GM12878 (cell line): ENCODE measurements at regions not wholly inside any gene's neighbourhood (a gene's known extent, or its start where the extent isn't known, plus 50 kb on each side); places are given as distances from the start of the nearest gene placed in this dataset.

Experiments used
- ATAC-seq: fragments of 200-7000 bp; cut with Tn5 transposase; 3 replicates; pipeline ENCODE4 v1.9.1; 2020; ENCODE audit warnings: mild to moderate bottlenecking, moderate library complexity
- BruUV-seq: library from RNA; stranded (reverse); fragments of 400-500 nt; replicated peaks from 2 replicates; lab custom pipeline; 2021; lab: Mats Ljungman, UMichigan
- CTCF ChIA-PET: fragments of 300-600 bp; sonication (Branson Sonifier 250); formaldehyde crosslinking; extraction: SDS; loops from one replicate; lab custom pipeline; 2021; ENCODE audit warnings: inconsistent platforms; lab: Yijun Ruan, JAX
- POLR2A ChIA-PET: fragments of 350-600 bp; formaldehyde crosslinking; extraction: SDS; loops from one replicate; lab custom pipeline; 2021; ENCODE audit warnings: inconsistent platforms; lab: Charles Lee
- RAD21 ChIA-PET: fragments of 300-600 bp; sonication (Branson Sonifier 250); formaldehyde crosslinking; loops from one replicate; lab custom pipeline; 2023; ENCODE audit warnings: antibody characterized with exemption; ENCODE audit not compliant: unreplicated experiment; lab: Charles Lee
- SMC1A ChIA-PET: fragments of 300-600 bp; sonication (Branson Sonifier 250); formaldehyde crosslinking; loops from one replicate; lab custom pipeline; 2023; ENCODE audit not compliant: unreplicated experiment, uncharacterized antibody; lab: Charles Lee
- DNase-seq: peaks from one replicate; pipeline ENCODE4 v3.0.0-alpha.2; 2011; ENCODE audit warnings: low read depth, low spot score
- FAIRE-seq: peaks from 3 replicates; lab custom pipeline; 2011; peaks lifted over from hg19 to GRCh38; lab: Jason Lieb, UNC
- H2AFZ ChIP-seq: 2 replicates; pipeline ENCODE4 v1.6.0; 2011; ENCODE audit warnings: low read depth, low read length, control low read depth; ENCODE audit not compliant: control insufficient read depth
- H3K27ac ChIP-seq: 2 replicates; pipeline ENCODE4 v1.5.1; 2011; ENCODE audit warnings: control low read depth; ENCODE audit not compliant: control insufficient read depth, insufficient read depth
- H3K27me3 ChIP-seq, 2 experiments: replicated peaks in 1 of 2; 2 replicates each; pipeline versions ENCODE4 v1.6.0 to v1.6.1; 2011; ENCODE audit warnings: low read length in 1 of 2; ENCODE audit not compliant: control insufficient read depth in 2 of 2, insufficient read depth in 2 of 2
- H3K36me3 ChIP-seq, 2 experiments: 2 replicates each; pipeline ENCODE4 v1.5.1; 2011; ENCODE audit warnings: low read length in 1 of 2; ENCODE audit not compliant: control insufficient read depth in 2 of 2, insufficient read depth in 2 of 2
- H3K4me1 ChIP-seq: 2 replicates; pipeline ENCODE4 v1.6.1; 2011; ENCODE audit warnings: mild to moderate bottlenecking, low read length, moderate library complexity, mixed read lengths; ENCODE audit not compliant: control insufficient read depth, insufficient read depth
- H3K4me2 ChIP-seq: 2 replicates; pipeline ENCODE4 v1.6.0; 2011; ENCODE audit warnings: control low read depth; ENCODE audit not compliant: control insufficient read depth, insufficient read depth
- H3K4me3 ChIP-seq: fragments of 200-600 bp; sonication (generic); 2 replicates; pipeline ENCODE4 v1.5.1; 2016
- H3K79me2 ChIP-seq: 2 replicates; pipeline ENCODE4 v1.6.0; 2011; ENCODE audit warnings: low read length; ENCODE audit not compliant: control insufficient read depth, insufficient read depth
- H3K9ac ChIP-seq: 2 replicates; pipeline ENCODE4 v1.8.0; 2011; ENCODE audit warnings: low read length, control low read depth, mixed read lengths; ENCODE audit not compliant: control insufficient read depth, insufficient read depth
- H3K9me3 ChIP-seq: replicated peaks from 3 replicates; pipeline ENCODE4 v1.5.1; 2011; ENCODE audit warnings: mild to moderate bottlenecking, low read length; ENCODE audit not compliant: control insufficient read depth, insufficient read depth
- H4K20me1 ChIP-seq: 2 replicates; pipeline ENCODE4 v1.6.0; 2011; ENCODE audit not compliant: control insufficient read depth, insufficient read depth
- BRCA1 ChIP-seq: IDR thresholded peaks from 2 replicates; pipeline ENCODE4 v1.6.1; 2011; ENCODE audit warnings: low read depth, low read length, improper control_type of control experiment
- EED ChIP-seq: sonication (generic); IDR thresholded peaks from 2 replicates; pipeline ENCODE4 v1.6.1; 2016; ENCODE audit warnings: antibody characterized with exemption, low read depth
- ELK1 ChIP-seq: IDR thresholded peaks from 2 replicates; pipeline ENCODE4 v1.6.1; 2012; ENCODE audit warnings: low read depth, low read length, improper control_type of control experiment
- ESRRA ChIP-seq: IDR thresholded peaks from 2 replicates; pipeline ENCODE4 v1.6.1; 2012; ENCODE audit warnings: mild to moderate bottlenecking, low read length, improper control_type of control experiment
- GATAD2B ChIP-seq: fragments of 450-650 bp; conservative IDR thresholded peaks from 2 replicates; pipeline ENCODE4 v1.6.1; 2017; ENCODE audit warnings: low read depth, mild to moderate bottlenecking, moderate library complexity
- HCFC1 ChIP-seq: fragments of 150-350 bp; IDR thresholded peaks from 2 replicates; pipeline ENCODE4 v1.6.1; 2014; ENCODE audit warnings: low read length
- IRF4 ChIP-seq: IDR thresholded peaks from 2 replicates; pipeline ENCODE4 v1.6.1; 2011; ENCODE audit warnings: low read depth, low read length
- JUND ChIP-seq: IDR thresholded peaks from 2 replicates; pipeline ENCODE4 v1.6.1; 2012; ENCODE audit warnings: low read depth, mild to moderate bottlenecking, low read length, improper control_type of control experiment, moderate library complexity
- MEF2A ChIP-seq: IDR thresholded peaks from 2 replicates; pipeline ENCODE4 v1.6.1; 2011; ENCODE audit warnings: low read depth, mild to moderate bottlenecking, low read length, moderate library complexity; ENCODE audit not compliant: insufficient read depth
- NBN ChIP-seq: fragments of 450-650 bp; IDR thresholded peaks from 2 replicates; pipeline ENCODE4 v1.6.1; 2016
- NFXL1 ChIP-seq: fragments of 450-650 bp; IDR thresholded peaks from 2 replicates; pipeline ENCODE4 v1.6.1; 2017; ENCODE audit warnings: antibody characterized with exemption, mild to moderate bottlenecking, borderline replicate concordance
- NFYB ChIP-seq: IDR thresholded peaks from 2 replicates; pipeline ENCODE4 v1.6.1; 2011; ENCODE audit warnings: low read depth, mild to moderate bottlenecking, low read length, improper control_type of control experiment, moderate library complexity; ENCODE audit not compliant: insufficient read depth
- NR2F1 ChIP-seq: fragments of 450-650 bp; conservative IDR thresholded peaks from 2 replicates; pipeline ENCODE4 v1.6.1; 2017; ENCODE audit warnings: mild to moderate bottlenecking
- RBBP5 ChIP-seq: fragments of 200-600 bp; sonication (generic); conservative IDR thresholded peaks from 2 replicates; pipeline ENCODE4 v1.6.1; 2016
- RFX5 ChIP-seq: IDR thresholded peaks from 2 replicates; pipeline ENCODE4 v1.6.1; 2011; ENCODE audit warnings: low read depth, low read length, improper control_type of control experiment
- SRF ChIP-seq, 2 experiments: IDR thresholded peaks; 2 replicates each; pipeline ENCODE4 v1.6.1; 2011; ENCODE audit warnings: low read depth in 2 of 2, low read length in 2 of 2, mild to moderate bottlenecking in 1 of 2, moderate library complexity in 1 of 2
- STAT3 ChIP-seq: IDR thresholded peaks from 2 replicates; pipeline ENCODE4 v1.6.1; 2011; ENCODE audit warnings: low read depth, low read length, improper control_type of control experiment
- ZNF207 ChIP-seq: fragments of 450-650 bp; IDR thresholded peaks from 2 replicates; pipeline ENCODE4 v1.6.1; 2014; ENCODE audit warnings: antibody characterized with exemption, mild to moderate bottlenecking, borderline replicate concordance
- ZNF217 ChIP-seq: fragments of 450-650 bp; IDR thresholded peaks from 2 replicates; pipeline ENCODE4 v1.6.1; 2017; ENCODE audit warnings: antibody characterized with exemption, mild to moderate bottlenecking
- ZSCAN29 ChIP-seq: fragments of 450-650 bp; IDR thresholded peaks from 2 replicates; pipeline ENCODE4 v1.6.1; 2017; ENCODE audit warnings: mild to moderate bottlenecking, moderate library complexity
- WGBS: methylation state at CpG from one replicate; pipeline ENCODE4 v1.1.6; 2016; ENCODE audit warnings: low lambda C conversion rate; ENCODE audit not compliant: insufficient replicate concordance, insufficient coverage; ENCODE audit errors: missing lambda C conversion rate; 5-methylcytosine and 5-hydroxymethylcytosine counted together
- in situ Hi-C: fragments of 300-500 bp; cut with MboI; formaldehyde crosslinking; loops from 9 replicates; pipeline ENCODE4 v1.14.3; 2018; ENCODE audit warnings: mixed read lengths
- intact Hi-C: fragments of 100-400 bp; cut with micrococcal nuclease; formaldehyde crosslinking; loops from one replicate; pipeline ENCODE4 v1.14.2; 2022; ENCODE audit not compliant: unreplicated experiment

DNA sequence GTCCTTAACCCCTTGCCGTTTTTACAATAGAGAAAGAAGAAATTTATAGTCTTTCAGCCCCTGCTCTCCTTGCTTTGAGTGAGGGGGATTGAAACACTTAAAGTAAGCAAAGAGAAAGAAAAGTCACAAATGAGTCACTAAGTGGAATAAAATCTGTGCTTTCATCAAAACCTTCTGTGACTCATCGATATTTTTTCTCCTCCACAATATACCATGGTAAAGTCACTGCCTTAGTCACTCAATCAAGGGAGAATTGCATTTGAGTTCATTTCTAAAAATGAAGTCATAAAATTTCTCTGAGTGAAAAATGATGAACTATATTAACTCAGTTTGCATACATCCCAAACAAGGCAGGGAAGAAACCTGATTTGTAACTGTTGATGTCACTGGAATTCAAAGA lies 470.3 kb downstream of the FOXG1 start:
- ChIA-PET POLR2A (no interaction called here), CTCF (no interaction called here), RAD21 (no interaction called here), SMC1A (interaction anchor here (1.3 kb wide), 1 partner anchor 27 kb away, joined by 3 read pairs; no protein-coding TSS in a partner anchor)
- in situ Hi-C loops (no loop called here), intact Hi-C loops (no loop called here)
- Histone ChIP-seq H3K27ac (no peak overlapping the region), H2AFZ (no peak overlapping the region), H3K79me2 (no peaks in the 10 kb centered on the region), H3K4me3 (no peak overlapping the region), H3K9me3 (no peaks in the 10 kb centered on the region), H3K4me1 (no peaks in the 10 kb centered on the region), H3K36me3 (no peaks in the 10 kb centered on the region), H4K20me1 (no peaks in the 10 kb centered on the region), H3K9ac (no peak overlapping the region), H3K27me3 (no peaks in the 10 kb centered on the region), H3K4me2 (no peak overlapping the region)
- ATAC-seq (no peak), FAIRE-seq (no peak), DNase-seq (no peak)
- 22% methylated on average over 2 of the region's 2 CpGs for whole genome bisulfite sequencing
- TF ChIP-seq SRF (IDR thresholded peaks at IDR 0.05; ENCODE audit: low read depth in 2 of 2, low read length in 2 of 2) = no peak
- TF ChIP-seq HCFC1 = no peak
- TF ChIP-seq ZNF207 = no peak
- no peak for TF ChIP-seq MEF2A
- TF ChIP-seq ELK1 = no peak
- TF ChIP-seq ZSCAN29 = no peak
- no peak for TF ChIP-seq ZNF217
- no peak for TF ChIP-seq NFXL1
- no peak for TF ChIP-seq ESRRA
- BruUV-seq = no TSS peak

DNA sequence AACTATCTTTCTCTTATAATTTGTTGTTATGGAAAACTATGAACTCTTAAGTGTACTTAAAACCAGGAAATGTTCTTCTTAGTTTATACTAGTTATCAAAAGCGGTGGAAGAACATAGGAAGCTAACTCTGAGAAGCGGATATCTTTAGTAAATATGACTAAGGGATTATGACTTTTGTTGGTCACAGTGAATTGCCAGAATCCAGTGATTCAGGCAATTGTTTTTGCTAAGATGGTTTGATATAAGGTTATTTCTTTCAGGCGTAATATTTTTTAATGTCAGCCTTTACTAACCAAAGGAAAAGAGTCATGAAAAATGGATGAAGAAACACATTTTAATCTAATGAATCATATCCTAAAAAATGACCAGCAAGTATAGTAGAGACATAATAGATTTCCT lies 473.5 kb downstream of the FOXG1 start:
- Histone ChIP-seq H3K9me3 (no peaks in the 10 kb centered on the region), H3K9ac (no peak overlapping the region), H3K4me2 (no peak overlapping the region), H3K4me1 (no peaks in the 10 kb centered on the region), H3K27ac (no peak overlapping the region), H3K27me3 (no peaks in the 10 kb centered on the region), H4K20me1 (no peaks in the 10 kb centered on the region), H3K36me3 (no peaks in the 10 kb centered on the region), H3K4me3 (no peak overlapping the region), H3K79me2 (no peaks in the 10 kb centered on the region), H2AFZ (no peak overlapping the region)
- POLR2A ChIA-PET = no interaction called here
- in situ Hi-C loops = no loop called here
- FAIRE-seq (no peak), ATAC-seq (no peak), DNase-seq (no peak)
- BruUV-seq = no TSS peak
- TF ChIP-seq EED = no peak
- no peak for TF ChIP-seq GATAD2B
- TF ChIP-seq STAT3 = no peak
- no peak for TF ChIP-seq NR2F1
- no peak for TF ChIP-seq RBBP5
- no peak for TF ChIP-seq JUND
- TF ChIP-seq ESRRA = no peak
- no peak for TF ChIP-seq NFXL1
- no peak for TF ChIP-seq BRCA1
- TF ChIP-seq IRF4 = no peak
- no peak for TF ChIP-seq RFX5
- no peak for TF ChIP-seq NBN
- TF ChIP-seq NFYB = no peak
- SMC1A ChIA-PET = no interaction called here
- RAD21 ChIA-PET = no interaction called here
- intact Hi-C loops = no loop called here
- CTCF ChIA-PET = no interaction called here
- 51% methylated on average over 3 of the region's 3 CpGs for WGBS
